PC-9 (cell line): ENCODE measurements at regions not wholly inside any gene's neighbourhood (a gene's known extent, or its start where the extent isn't known, plus 50 kb on each side); places are given as distances from the start of the nearest gene placed in this dataset.

Experiments
- EZH2 ChIP-seq: fragments of 200-600 bp; sonication (generic); IDR thresholded peaks from 2 replicates; pipeline ENCODE4 v1.8.0; 2017; ENCODE audit warnings: antibody characterized with exemption, low read depth
- TF ChIP-seq, protein P1 (sequence below): fragments of 200-600 bp; sonication (generic); conservative IDR thresholded peaks from 2 replicates; pipeline ENCODE4 v1.6.1; 2017; ENCODE audit warnings: mixed run types, antibody characterized with exemption, mild to moderate bottlenecking, moderate library complexity

DNA sequence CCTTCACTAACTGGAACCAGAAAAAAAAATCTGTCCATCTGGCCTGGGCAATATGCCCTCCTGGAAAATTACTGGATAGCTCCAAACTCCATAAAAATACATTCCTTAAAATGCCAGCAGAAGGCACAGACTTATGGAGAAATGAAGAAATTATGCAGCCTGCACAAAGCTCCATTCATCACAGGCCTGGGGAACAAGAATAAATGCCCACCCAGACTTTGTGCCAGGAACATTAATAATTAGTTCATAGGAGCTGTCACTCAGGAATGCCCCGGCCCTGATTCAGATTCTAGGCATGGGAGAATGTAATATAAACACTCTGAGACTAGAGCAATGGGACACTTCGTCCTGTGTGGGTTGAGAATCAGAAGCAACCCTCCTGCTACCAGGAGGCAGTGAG lies 199.3 kb downstream of the OTOR start:
- TF ChIP-seq, protein P1, sequence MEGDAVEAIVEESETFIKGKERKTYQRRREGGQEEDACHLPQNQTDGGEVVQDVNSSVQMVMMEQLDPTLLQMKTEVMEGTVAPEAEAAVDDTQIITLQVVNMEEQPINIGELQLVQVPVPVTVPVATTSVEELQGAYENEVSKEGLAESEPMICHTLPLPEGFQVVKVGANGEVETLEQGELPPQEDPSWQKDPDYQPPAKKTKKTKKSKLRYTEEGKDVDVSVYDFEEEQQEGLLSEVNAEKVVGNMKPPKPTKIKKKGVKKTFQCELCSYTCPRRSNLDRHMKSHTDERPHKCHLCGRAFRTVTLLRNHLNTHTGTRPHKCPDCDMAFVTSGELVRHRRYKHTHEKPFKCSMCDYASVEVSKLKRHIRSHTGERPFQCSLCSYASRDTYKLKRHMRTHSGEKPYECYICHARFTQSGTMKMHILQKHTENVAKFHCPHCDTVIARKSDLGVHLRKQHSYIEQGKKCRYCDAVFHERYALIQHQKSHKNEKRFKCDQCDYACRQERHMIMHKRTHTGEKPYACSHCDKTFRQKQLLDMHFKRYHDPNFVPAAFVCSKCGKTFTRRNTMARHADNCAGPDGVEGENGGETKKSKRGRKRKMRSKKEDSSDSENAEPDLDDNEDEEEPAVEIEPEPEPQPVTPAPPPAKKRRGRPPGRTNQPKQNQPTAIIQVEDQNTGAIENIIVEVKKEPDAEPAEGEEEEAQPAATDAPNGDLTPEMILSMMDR = no peak
- no peak for TF ChIP-seq EZH2
